MM.1S (cell line): ENCODE measurements at regions not wholly inside any gene's neighbourhood (a gene's known extent, or its start where the extent isn't known, plus 50 kb on each side); places are given as distances from the start of the nearest gene placed in this dataset.

Experiments used
- DNase-seq: peaks from one replicate; pipeline ENCODE4 v3.0.0-alpha.2; 2015
- H2AFZ ChIP-seq: fragments of 300-600 bp; sonication (generic); 2 replicates; pipeline ENCODE4 v1.6.0; 2016; ENCODE audit warnings: antibody characterized with exemption, low read length
- H3F3A ChIP-seq: fragments of 300-600 bp; sonication (generic); 2 replicates; pipeline ENCODE4 v1.6.1; 2016; ENCODE audit warnings: mild to moderate bottlenecking, antibody characterized with exemption, low read length, moderate library complexity, mixed read lengths; ENCODE audit not compliant: insufficient read depth
- H3K27ac ChIP-seq: fragments of 300-600 bp; sonication (generic); 2 replicates; pipeline ENCODE4 v1.5.1; 2016; ENCODE audit warnings: mild to moderate bottlenecking, low read length
- H3K27me3 ChIP-seq: fragments of 300-600 bp; sonication (generic); replicated peaks from 2 replicates; pipeline ENCODE4 v1.6.0; 2016; ENCODE audit warnings: low read length; ENCODE audit not compliant: insufficient read depth
- H3K36me3 ChIP-seq: fragments of 300-600 bp; sonication (generic); replicated peaks from 2 replicates; pipeline ENCODE4 v1.6.1; 2016; ENCODE audit warnings: mild to moderate bottlenecking, low read length, mixed read lengths; ENCODE audit not compliant: insufficient read depth
- H3K4me1 ChIP-seq: fragments of 300-600 bp; sonication (generic); 2 replicates; pipeline ENCODE4 v1.6.1; 2016; ENCODE audit warnings: low read length, mixed read lengths
- H3K4me2 ChIP-seq: fragments of 300-600 bp; sonication (generic); 2 replicates; pipeline ENCODE4 v1.6.0; 2016; ENCODE audit warnings: low read depth, low read length
- H3K4me3 ChIP-seq: fragments of 300-600 bp; sonication (generic); 2 replicates; pipeline ENCODE4 v1.5.1; 2016; ENCODE audit warnings: low read length, mixed read lengths
- H3K79me2 ChIP-seq: fragments of 300-600 bp; sonication (generic); 2 replicates; pipeline ENCODE4 v1.6.1; 2016; ENCODE audit warnings: mixed run types, low read length, mixed read lengths
- H3K9ac ChIP-seq: fragments of 300-600 bp; sonication (generic); 2 replicates; pipeline ENCODE4 v1.6.1; 2016; ENCODE audit warnings: low read length, mixed read lengths
- H3K9me2 ChIP-seq: fragments of 300-600 bp; sonication (generic); replicated peaks from 2 replicates; pipeline ENCODE4 v1.6.1; 2016; ENCODE audit warnings: mild to moderate bottlenecking, low read length, mixed read lengths; ENCODE audit not compliant: insufficient read depth
- H3K9me3 ChIP-seq: fragments of 300-600 bp; sonication (generic); replicated peaks from 2 replicates; pipeline ENCODE4 v1.6.1; 2016; ENCODE audit warnings: mild to moderate bottlenecking, low read length, mixed read lengths; ENCODE audit not compliant: insufficient read depth
- H4K20me1 ChIP-seq: fragments of 300-600 bp; sonication (generic); 2 replicates; pipeline ENCODE4 v1.6.1; 2016; ENCODE audit warnings: mild to moderate bottlenecking, low read length, moderate library complexity, mixed read lengths; ENCODE audit not compliant: insufficient read depth
- EZH2 ChIP-seq: fragments of 300-600 bp; sonication (generic); optimal IDR thresholded peaks from 2 replicates; pipeline ENCODE3; 2017; ENCODE audit warnings: low read depth, mild to moderate bottlenecking, antibody characterized with exemption, low read length, mixed read lengths
- EZH2phosphoT487 ChIP-seq: fragments of 300-600 bp; sonication (generic); IDR thresholded peaks from 2 replicates; pipeline ENCODE4 v1.6.1; 2018; ENCODE audit warnings: antibody characterized with exemption, low read length
- TF ChIP-seq, protein P1 (sequence below): fragments of 300-600 bp; sonication (generic); IDR thresholded peaks from 2 replicates; pipeline ENCODE4 v1.5.1; 2016; ENCODE audit warnings: antibody characterized with exemption, low read length, mixed read lengths

DNA sequence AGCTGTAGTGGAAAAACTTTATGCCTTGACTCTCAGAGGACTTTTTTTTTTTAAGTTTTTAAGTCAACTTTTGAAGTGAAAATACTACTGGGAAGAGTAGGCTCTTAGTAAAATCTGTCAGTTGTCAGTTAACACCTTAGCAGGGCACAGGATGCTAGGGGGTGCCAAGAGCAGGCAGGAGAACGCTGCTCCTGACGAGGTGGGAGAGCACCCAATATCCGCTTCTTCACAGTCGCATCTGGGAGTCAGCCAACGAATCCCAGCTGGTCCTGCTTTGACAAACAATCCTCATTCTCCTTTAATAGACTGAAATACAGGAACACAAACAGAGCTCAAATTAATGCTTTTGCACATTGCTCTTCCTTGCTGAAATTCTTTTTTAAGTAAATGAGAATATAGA lies 709.5 kb upstream of the ACVR2A start:
- no peaks in the 10 kb centered on the region for H3K79me2 ChIP-seq
- no peaks in the 10 kb centered on the region for H3F3A ChIP-seq
- H3K27me3 ChIP-seq, result no peaks in the 10 kb centered on the region
- TF ChIP-seq EZH2 (no peak), EZH2phosphoT487 (no peak)
- TF ChIP-seq, protein P1, sequence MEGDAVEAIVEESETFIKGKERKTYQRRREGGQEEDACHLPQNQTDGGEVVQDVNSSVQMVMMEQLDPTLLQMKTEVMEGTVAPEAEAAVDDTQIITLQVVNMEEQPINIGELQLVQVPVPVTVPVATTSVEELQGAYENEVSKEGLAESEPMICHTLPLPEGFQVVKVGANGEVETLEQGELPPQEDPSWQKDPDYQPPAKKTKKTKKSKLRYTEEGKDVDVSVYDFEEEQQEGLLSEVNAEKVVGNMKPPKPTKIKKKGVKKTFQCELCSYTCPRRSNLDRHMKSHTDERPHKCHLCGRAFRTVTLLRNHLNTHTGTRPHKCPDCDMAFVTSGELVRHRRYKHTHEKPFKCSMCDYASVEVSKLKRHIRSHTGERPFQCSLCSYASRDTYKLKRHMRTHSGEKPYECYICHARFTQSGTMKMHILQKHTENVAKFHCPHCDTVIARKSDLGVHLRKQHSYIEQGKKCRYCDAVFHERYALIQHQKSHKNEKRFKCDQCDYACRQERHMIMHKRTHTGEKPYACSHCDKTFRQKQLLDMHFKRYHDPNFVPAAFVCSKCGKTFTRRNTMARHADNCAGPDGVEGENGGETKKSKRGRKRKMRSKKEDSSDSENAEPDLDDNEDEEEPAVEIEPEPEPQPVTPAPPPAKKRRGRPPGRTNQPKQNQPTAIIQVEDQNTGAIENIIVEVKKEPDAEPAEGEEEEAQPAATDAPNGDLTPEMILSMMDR, result no peak
- no peak overlapping the region for H3K4me2 ChIP-seq
- DNase-seq, result no peak
- H3K27ac ChIP-seq, result no peak overlapping the region
- no peaks in the 10 kb centered on the region for H3K4me1 ChIP-seq
- no peaks in the 10 kb centered on the region for H3K36me3 ChIP-seq
- H3K9ac ChIP-seq, result no peak overlapping the region
- H2AFZ ChIP-seq, result no peak overlapping the region
- H3K9me3 ChIP-seq, result no peaks in the 10 kb centered on the region
- H4K20me1 ChIP-seq, result no peaks in the 10 kb centered on the region
- no peaks in the 10 kb centered on the region for H3K9me2 ChIP-seq
- no peak overlapping the region for H3K4me3 ChIP-seq

GRCh38 chr2:147133286-147133908 lies 711.4 kb upstream of the ACVR2A start:
- no peaks in the 10 kb centered on the region for H3K27me3 ChIP-seq
- H3K79me2 ChIP-seq, result no peaks in the 10 kb centered on the region
- H3K9me2 ChIP-seq, result no peaks in the 10 kb centered on the region
- no peaks in the 10 kb centered on the region for H3K9me3 ChIP-seq
- H3K9ac ChIP-seq, result no peak overlapping the region
- no peak overlapping the region for H3K4me2 ChIP-seq
- no peaks in the 10 kb centered on the region for H3K4me1 ChIP-seq
- no peaks in the 10 kb centered on the region for H3F3A ChIP-seq
- DNase-seq, result no peak
- H3K27ac ChIP-seq, result no peak overlapping the region
- no peaks in the 10 kb centered on the region for H3K36me3 ChIP-seq
- TF ChIP-seq EZH2, result no peak
- TF ChIP-seq, protein P1, result no peak
- TF ChIP-seq EZH2phosphoT487, result no peak
- H4K20me1 ChIP-seq, result no peaks in the 10 kb centered on the region
- no peak overlapping the region for H3K4me3 ChIP-seq
- H2AFZ ChIP-seq, result no peak overlapping the region

- no peaks in the 10 kb centered on the region for H3K79me2 ChIP-seq
Measured at GRCh38 chr2:147125145-147125544, 719.7 kb upstream of the ACVR2A start.

More at GRCh38 chr2:147125145-147125544, 719.7 kb upstream of the ACVR2A start:
- Histone ChIP-seq H3F3A (no peaks in the 10 kb centered on the region), H3K4me1 (no peaks in the 10 kb centered on the region), H3K9me3 (no peaks in the 10 kb centered on the region), H3K27ac (no peak overlapping the region), H4K20me1 (no peaks in the 10 kb centered on the region), H3K9me2 (no peaks in the 10 kb centered on the region), H2AFZ (no peak overlapping the region), H3K9ac (no peak overlapping the region), H3K27me3 (no peaks in the 10 kb centered on the region), H3K4me2 (no peak overlapping the region), H3K4me3 (no peak overlapping the region), H3K36me3 (no peaks in the 10 kb centered on the region)
- no peak for DNase-seq
- TF ChIP-seq, protein P1, result no peak
- TF ChIP-seq EZH2 (no peak), EZH2phosphoT487 (no peak)
